HepG2 (cell line): ENCODE measurements at regions not wholly inside any gene's neighbourhood (a gene's known extent, or its start where the extent isn't known, plus 50 kb on each side); places are given as distances from the start of the nearest gene placed in this dataset.

ENCODE experiments used
- CBX5 ChIP-seq: sonication (generic); formaldehyde crosslinking; IDR thresholded peaks from 2 replicates; pipeline ENCODE4 v1.4.0; 2020; ENCODE audit warnings: missing genetic modification reagents, borderline replicate concordance
- EP300 ChIP-seq, 3 experiments: sonication (generic) in 1 of 3; formaldehyde crosslinking in 1 of 3; IDR thresholded peaks; 2 replicates each; pipeline versions ENCODE4 v1.5.1 to v1.6.1; 2011 to 2020; ENCODE audit warnings: low read depth in 2 of 3, low read length in 2 of 3, borderline replicate concordance in 1 of 3, improper control_type of control experiment in 1 of 3, mild to moderate bottlenecking in 1 of 3, missing genetic modification reagents in 1 of 3, moderate library complexity in 1 of 3
- GATA4 ChIP-seq: sonication (generic); IDR thresholded peaks from 2 replicates; pipeline ENCODE4 v1.6.1; 2016; ENCODE audit warnings: antibody characterized with exemption, low read depth, borderline replicate concordance
- HNF4A ChIP-seq: sonication (generic); formaldehyde crosslinking; IDR thresholded peaks from 2 replicates; pipeline ENCODE4 v1.4.0; 2020; ENCODE audit warnings: missing genetic modification reagents
- IRF1 ChIP-seq: sonication (generic); formaldehyde crosslinking; IDR thresholded peaks from 2 replicates; pipeline ENCODE4 v1.4.0; 2020; ENCODE audit warnings: low read depth, mild to moderate bottlenecking, missing genetic modification reagents
- LCORL ChIP-seq, 2 experiments: fragments of 450-650 bp in 1 of 2; sonication (generic) in 1 of 2; formaldehyde crosslinking in 1 of 2; IDR thresholded peaks; 2 replicates each; pipeline versions ENCODE4 v1.5.0 to v1.6.1; 2017 to 2020; ENCODE audit warnings: antibody characterized with exemption in 1 of 2, missing genetic modification reagents in 1 of 2
- MAZ ChIP-seq, 2 experiments: sonication (generic) in 1 of 2; formaldehyde crosslinking in 1 of 2; IDR thresholded peaks; 2 replicates each; pipeline versions ENCODE4 v1.5.0 to v1.6.1; 2012 to 2020; ENCODE audit warnings: low read depth in 2 of 2, mild to moderate bottlenecking in 2 of 2, borderline replicate concordance in 1 of 2, improper control_type of control experiment in 1 of 2, low read length in 1 of 2, missing genetic modification reagents in 1 of 2, moderate library complexity in 1 of 2
- MBD4 ChIP-seq: IDR thresholded peaks from 2 replicates; pipeline ENCODE4 v1.6.1; 2012; ENCODE audit warnings: low read length, inconsistent platforms, borderline replicate concordance
- MTA3 ChIP-seq: sonication (generic); formaldehyde crosslinking; IDR thresholded peaks from 2 replicates; pipeline ENCODE4 v1.4.0; 2020; ENCODE audit warnings: missing genetic modification reagents
- MXD4 ChIP-seq: IDR thresholded peaks from 2 replicates; pipeline ENCODE4 v1.6.1; 2016; ENCODE audit warnings: mild to moderate bottlenecking, missing biosample characterization, missing genetic modification reagents
- NCOR1 ChIP-seq: fragments of 200-600 bp; sonication (generic); IDR thresholded peaks from 2 replicates; pipeline ENCODE4 v1.7.0; 2017; ENCODE audit warnings: antibody characterized with exemption, low read length, borderline replicate concordance
- RARA ChIP-seq: IDR thresholded peaks from 2 replicates; pipeline ENCODE4 v1.6.1; 2016; ENCODE audit warnings: missing genetic modification reagents, missing compliant biosample characterization
- RCOR2 ChIP-seq: IDR thresholded peaks from 2 replicates; pipeline ENCODE4 v1.6.1; 2016; ENCODE audit warnings: missing biosample characterization, missing genetic modification reagents
- SALL1 ChIP-seq: sonication (generic); formaldehyde crosslinking; IDR thresholded peaks from 2 replicates; pipeline ENCODE4 v1.8.0; 2022; ENCODE audit warnings: mild to moderate bottlenecking, missing genetic modification reagents
- SATB2 ChIP-seq: sonication (generic); formaldehyde crosslinking; IDR thresholded peaks from 2 replicates; pipeline ENCODE4 v1.5.0; 2020; ENCODE audit warnings: missing genetic modification reagents
- SMAD9 ChIP-seq: sonication (generic); formaldehyde crosslinking; IDR thresholded peaks from 2 replicates; pipeline ENCODE4 v1.5.1; 2020; ENCODE audit warnings: mild to moderate bottlenecking, missing genetic modification reagents
- SP140L ChIP-seq: sonication (generic); formaldehyde crosslinking; IDR thresholded peaks from 2 replicates; pipeline ENCODE4 v1.4.0; 2020; ENCODE audit warnings: missing genetic modification reagents, borderline replicate concordance
- SSRP1 ChIP-seq: IDR thresholded peaks from 2 replicates; pipeline ENCODE4 v1.6.1; 2016; ENCODE audit warnings: control low read depth
- SUZ12 ChIP-seq: fragments of 150-350 bp; IDR thresholded peaks from 2 replicates; pipeline ENCODE4 v1.6.1; 2014; ENCODE audit warnings: low read depth, low read length
- TIGD3 ChIP-seq: sonication (generic); formaldehyde crosslinking; IDR thresholded peaks from 2 replicates; pipeline ENCODE4 v1.5.1; 2020; ENCODE audit warnings: mild to moderate bottlenecking, missing genetic modification reagents, borderline replicate concordance
- ZNF281 ChIP-seq: sonication (generic); formaldehyde crosslinking; IDR thresholded peaks from 2 replicates; pipeline ENCODE4 v1.4.0; 2020; ENCODE audit warnings: missing genetic modification reagents, borderline replicate concordance
- ZNF296 ChIP-seq: sonication (generic); formaldehyde crosslinking; conservative IDR thresholded peaks from 2 replicates; pipeline ENCODE4 v1.5.0; 2020; ENCODE audit warnings: mild to moderate bottlenecking, missing genetic modification reagents
- ZNF607 ChIP-seq: sonication (generic); formaldehyde crosslinking; IDR thresholded peaks from 2 replicates; pipeline ENCODE4 v1.5.1; 2020; ENCODE audit warnings: missing genetic modification reagents, mild to moderate bottlenecking, borderline replicate concordance
- ZSCAN25 ChIP-seq: sonication (generic); formaldehyde crosslinking; IDR thresholded peaks from 2 replicates; pipeline ENCODE4 v1.8.0; 2022; ENCODE audit warnings: mild to moderate bottlenecking, missing genetic modification reagents

- TF ChIP-seq NCOR1: peak; percentile 19; the same call in 1 of the 2 replicates
- TF ChIP-seq GATA4: no peak
- TF ChIP-seq ZNF607 (CRISPR knock-in tag): no peak
- no peak for TF ChIP-seq SATB2 (CRISPR knock-in tag)
- TF ChIP-seq TIGD3 (CRISPR knock-in tag): no peak
- TF ChIP-seq MXD4 (CRISPR knock-in tag): no peak
- TF ChIP-seq EP300 (IDR thresholded peaks at IDR 0.05; ENCODE audit: low read depth in 2 of 2, low read length in 2 of 2): peak in 1 of 2 experiments; percentile 14; a peak in 1 of 4 replicates
- TF ChIP-seq EP300 (CRISPR knock-in tag; IDR thresholded peaks at IDR 0.05; ENCODE audit: borderline replicate concordance): no peak
- TF ChIP-seq LCORL (IDR thresholded peaks at IDR 0.05): no peak
- peak; percentile 21; the same call in 1 of the 2 replicates for TF ChIP-seq LCORL (CRISPR knock-in tag; IDR thresholded peaks at IDR 0.05)
- no peak for TF ChIP-seq MTA3
- TF ChIP-seq SMAD9 (CRISPR knock-in tag): no peak
- no peak for TF ChIP-seq IRF1 (CRISPR knock-in tag)
- no peak for TF ChIP-seq MAZ (IDR thresholded peaks at IDR 0.05; ENCODE audit: borderline replicate concordance, low read depth, low read length)
- no peak for TF ChIP-seq MAZ (CRISPR knock-in tag; IDR thresholded peaks at IDR 0.05; ENCODE audit: low read depth)
- TF ChIP-seq RCOR2: no peak
- no peak for TF ChIP-seq SSRP1 (CRISPR knock-in tag)
- TF ChIP-seq SP140L: no peak
- TF ChIP-seq RARA (CRISPR knock-in tag): peak; percentile 17; the same call in 1 of the 2 replicates
- TF ChIP-seq ZSCAN25 (CRISPR knock-in tag): no peak
- TF ChIP-seq MBD4: no peak
- no peak for TF ChIP-seq CBX5 (CRISPR knock-in tag)
- no peak for TF ChIP-seq ZNF296 (CRISPR knock-in tag)
- TF ChIP-seq SALL1 (CRISPR knock-in tag): peak; percentile 37
- peak; percentile 56; the same call in 1 of the 2 replicates for TF ChIP-seq HNF4A (CRISPR knock-in tag)
- no peak for TF ChIP-seq SUZ12
- 0 out of 2 replicates have a peak, but pooled peaks have one; percentile 31 for TF ChIP-seq ZNF281 (CRISPR knock-in tag)
Measured at GRCh38 chr1:93813076-93813475, 65.9 kb downstream of the DNTTIP2 start (continued).
